Lung (tissue), 11 donors: ENCODE measurements at regions not wholly inside any gene's neighbourhood (a gene's known extent, or its start where the extent isn't known, plus 50 kb on each side); places are given as distances from the start of the nearest gene placed in this dataset.
A peak's percentile ranks its signal among the peaks of the same experiment; 100 is the strongest.

Experiments used
- ATAC-seq: fragments of 200-7000 bp; cut with Tn5 transposase; one replicate; pipeline ENCODE4 v1.9.1; 2020; ENCODE audit warnings: moderate number of reproducible peaks; ENCODE audit not compliant: insufficient read depth, low FRiP score
- DNase-seq, 3 donors: peaks; one replicate each; pipeline ENCODE4 v3.0.0-alpha.2; 2013 to 2017
- H3K27ac ChIP-seq, 2 donors: one replicate each; pipeline ENCODE4 v1.5.1; 2013; ENCODE audit warnings: mild to moderate bottlenecking in 2 of 2, moderate library complexity in 2 of 2, control low read depth in 1 of 2, inconsistent platforms in 1 of 2, low read depth in 1 of 2, low read length in 1 of 2
- H3K27me3 ChIP-seq, 3 donors: one replicate each; pipeline ENCODE4 v1.5.1; 2013; ENCODE audit warnings: low read length in 2 of 3; ENCODE audit not compliant: control insufficient read depth in 3 of 3, insufficient read depth in 3 of 3
- H3K36me3 ChIP-seq, 4 donors: one replicate each; pipeline ENCODE4 v1.5.1; 2013; ENCODE audit warnings: low read length in 4 of 4, mild to moderate bottlenecking in 1 of 4, moderate library complexity in 1 of 4; ENCODE audit not compliant: control insufficient read depth in 4 of 4, insufficient read depth in 4 of 4
- H3K4me1 ChIP-seq, 5 donors: one replicate each; pipeline ENCODE4 v1.5.1; 2013; ENCODE audit warnings: low read length in 5 of 5, mild to moderate bottlenecking in 2 of 5, moderate library complexity in 1 of 5; ENCODE audit not compliant: control insufficient read depth in 5 of 5, insufficient read depth in 5 of 5
- H3K4me3 ChIP-seq: one replicate; pipeline ENCODE4 v1.5.1; 2013; ENCODE audit warnings: mild to moderate bottlenecking, control low read depth, moderate library complexity
- H3K9ac ChIP-seq, 2 donors: one replicate each; pipeline ENCODE4 v1.5.1; 2013; ENCODE audit warnings: low read length in 2 of 2, control low read depth in 1 of 2; ENCODE audit not compliant: insufficient read depth in 1 of 2
- H3K9me3 ChIP-seq, 4 donors: one replicate each; pipeline ENCODE4 v1.5.1; 2013; ENCODE audit warnings: low read length in 3 of 4, mild to moderate bottlenecking in 1 of 4, moderate library complexity in 1 of 4; ENCODE audit not compliant: control insufficient read depth in 4 of 4, insufficient read depth in 3 of 4
- CTCF ChIP-seq: IDR thresholded peaks from 2 replicates; pipeline ENCODE4 v1.5.1; 2012; ENCODE audit warnings: mild to moderate bottlenecking; ENCODE audit errors: control extremely low read depth, extremely low read depth
- WGBS, 2 donors: extraction: QIAGEN DNeasy Blood & Tissue Kit; methylation state at CpG; one replicate each; pipeline ENCODE4 v1.1.7; 2013; 5-methylcytosine and 5-hydroxymethylcytosine counted together
- donor health status: control.
- donor health status: control.
- donor health status: Bipolar disorder and iron deficiency.
- donor health status: healthy.
- donor health status: DM: yes; HTN: yes; CAD: no.

- Histone ChIP-seq H3K27me3 (no peaks in the 10 kb centered on the region), H3K27ac (no peak overlapping the region), H3K9ac (no peak overlapping the region), H3K36me3 (no peaks in the 10 kb centered on the region), H3K9me3 (peaks cover 0 to 4% (median under 1%) of the 10 kb centered on the region in 4 donors), H3K4me1 (no peaks in the 10 kb centered on the region), H3K4me3 (no peak overlapping the region)
- ATAC-seq (no peak), DNase-seq (no peak)
- no peak for TF ChIP-seq CTCF
Observed at GRCh38 chr1:106554294-106554693, 502.2 kb upstream of the PRMT6 start.

GRCh38 chr1:106555571-106555970, 500.9 kb upstream of the PRMT6 start:
- ATAC-seq (no peak), DNase-seq (peak in 1 of 3 donors; percentile 6)
- peaks cover 0 to 4% (median under 1%) of the 10 kb centered on the region in 4 donors for H3K9me3 ChIP-seq
- H3K4me3 ChIP-seq = no peak overlapping the region
- H3K4me1 ChIP-seq = no peaks in the 10 kb centered on the region
- H3K27ac ChIP-seq = no peak overlapping the region
- no peaks in the 10 kb centered on the region for H3K36me3 ChIP-seq
- TF ChIP-seq CTCF = no peak
- WGBS, 2 donors = 71 to 77% methylated on average over 1 of the region's 1 CpG
- no peaks in the 10 kb centered on the region for H3K27me3 ChIP-seq
- no peak overlapping the region for H3K9ac ChIP-seq

- ATAC-seq (no peak), DNase-seq (no peak)
- Histone ChIP-seq H3K4me3 (no peak overlapping the region), H3K9me3 (no peaks in the 10 kb centered on the region), H3K27ac (no peak overlapping the region), H3K27me3 (no peaks in the 10 kb centered on the region), H3K36me3 (no peaks in the 10 kb centered on the region), H3K4me1 (peaks cover 0 to 5% (median 0%) of the 10 kb centered on the region in 5 donors), H3K9ac (no peak overlapping the region)
- no peak for TF ChIP-seq CTCF
- WGBS, 2 donors = 56 to 59% methylated on average over 2 of the region's 2 CpGs
Observed at GRCh38 chr1:106564192-106564591, 492.3 kb upstream of the PRMT6 start.

GRCh38 chr1:106568201-106568974, 488.1 kb upstream of the PRMT6 start:
- peak; percentile 60 for ATAC-seq
- peak; percentile 23 to 83 (median 52) for DNase-seq
- no peaks in the 10 kb centered on the region for H3K27me3 ChIP-seq
- no peak overlapping the region for H3K4me3 ChIP-seq
- peaks cover 0 to 5% (median 0%) of the 10 kb centered on the region in 5 donors for H3K4me1 ChIP-seq
- H3K9me3 ChIP-seq = no peaks in the 10 kb centered on the region
- H3K36me3 ChIP-seq = no peaks in the 10 kb centered on the region
- TF ChIP-seq CTCF = no peak
- H3K9ac ChIP-seq = no peak overlapping the region
- WGBS, 2 donors = 52 to 62% methylated on average over 6 of the region's 6 CpGs
- no peak overlapping the region for H3K27ac ChIP-seq
